B cell (primary cell): ENCODE measurements at regions not wholly inside any gene's neighbourhood (a gene's known extent, or its start where the extent isn't known, plus 50 kb on each side); places are given as distances from the start of the nearest gene placed in this dataset.

Experiments
- ATAC-seq: fragments of 200-7000 bp; cut with Tn5 transposase; one replicate; pipeline ENCODE4 v1.10.0; 2021; ENCODE audit warnings: low read depth, mild to moderate bottlenecking, moderate number of reproducible peaks, moderate library complexity
- CTCF ChIA-PET: fragments of 350-600 bp; sonication (Branson Sonifier 250); formaldehyde crosslinking; loops from one replicate; lab custom pipeline; 2021; ENCODE audit warnings: antibody characterized with exemption, inconsistent platforms; lab: Charles Lee
- POLR2A ChIA-PET: fragments of 350-600 bp; sonication (Branson Sonifier 250); formaldehyde crosslinking; loops from one replicate; lab custom pipeline; 2021; ENCODE audit warnings: antibody characterized with exemption; lab: Charles Lee
- DNase-seq: peaks from one replicate; pipeline ENCODE4 v3.0.0; 2013
- H2AFZ ChIP-seq: 2 replicates; pipeline ENCODE4 v1.6.1; 2012; ENCODE audit warnings: mild to moderate bottlenecking, low read depth, low read length; ENCODE audit not compliant: insufficient read depth, poor library complexity, severe bottlenecking
- H3K27ac ChIP-seq, 2 donors: 1 replicate in 1 of 2; 2 replicates in 1 of 2; pipeline ENCODE4 v1.5.1; 2012 to 2013; ENCODE audit warnings: low read length in 2 of 2, mild to moderate bottlenecking in 2 of 2, moderate library complexity in 1 of 2
- H3K27me3 ChIP-seq, 4 experiments: fragments of 200-600 bp in 1 of 4; sonication (generic) in 1 of 4; replicated peaks in 1 of 4; 1 replicate in 2 of 4; 2 replicates in 2 of 4; pipeline versions ENCODE4 v1.6.1 to v1.7.0; 2013 to 2016; ENCODE audit warnings: low read length in 3 of 4, mild to moderate bottlenecking in 2 of 4, mixed read lengths in 1 of 4, moderate library complexity in 1 of 4; ENCODE audit not compliant: insufficient read depth in 4 of 4, control insufficient read depth in 3 of 4; ENCODE audit errors: control extremely low read depth in 1 of 4
- H3K36me3 ChIP-seq, 2 experiments: replicated peaks in 1 of 2; 1 replicate in 1 of 2; 2 replicates in 1 of 2; pipeline versions ENCODE4 v1.6.1 to v1.7.1; 2013; ENCODE audit warnings: low read length in 1 of 2; ENCODE audit not compliant: insufficient read depth in 2 of 2, control insufficient read depth in 1 of 2; ENCODE audit errors: control extremely low read depth in 1 of 2, extremely low read depth in 1 of 2
- H3K4me1 ChIP-seq, 2 donors: fragments of 200-600 bp in 1 of 2; sonication (generic) in 1 of 2; 1 replicate in 1 of 2; 2 replicates in 1 of 2; pipeline versions ENCODE4 v1.5.1 to v1.6.1; 2013 to 2017; ENCODE audit warnings: low read length in 2 of 2; ENCODE audit not compliant: control insufficient read depth in 2 of 2, insufficient read depth in 2 of 2
- H3K4me2 ChIP-seq: replicated peaks from 2 replicates; pipeline ENCODE3; 2012; ENCODE audit warnings: mild to moderate bottlenecking, low read depth, low read length; ENCODE audit not compliant: poor library complexity, severe bottlenecking
- H3K4me3 ChIP-seq, 5 experiments: fragments of 200-600 bp in 1 of 5; sonication (generic) in 1 of 5; 1 replicate in 3 of 5; 2 replicates in 2 of 5; pipeline versions ENCODE4 v1.5.1 to v1.7.0; 2011 to 2016; ENCODE audit warnings: low read length in 4 of 5, mild to moderate bottlenecking in 4 of 5, low read depth in 2 of 5, control low read depth in 1 of 5, moderate library complexity in 1 of 5; ENCODE audit not compliant: insufficient read depth in 1 of 5; ENCODE audit errors: control extremely low read depth in 1 of 5, extremely low read depth in 1 of 5
- H3K79me2 ChIP-seq: fragments of 200-600 bp; sonication (generic); one replicate; pipeline ENCODE4 v1.6.0; 2016; ENCODE audit warnings: low read length; ENCODE audit not compliant: control insufficient read depth, insufficient read depth
- H3K9ac ChIP-seq: fragments of 200-600 bp; sonication (generic); 2 replicates; pipeline ENCODE4 v1.6.1; 2017; ENCODE audit warnings: mild to moderate bottlenecking, low read length, moderate library complexity
- H3K9me3 ChIP-seq, 3 donors: one replicate each; pipeline versions ENCODE4 v1.6.1 to v1.7.1; 2013; ENCODE audit warnings: low read length in 2 of 3; ENCODE audit not compliant: control insufficient read depth in 2 of 3, insufficient read depth in 1 of 3; ENCODE audit errors: control extremely low read depth in 1 of 3
- H4K20me1 ChIP-seq: 2 replicates; pipeline ENCODE4 v1.6.0; 2012; ENCODE audit warnings: mild to moderate bottlenecking, low read length; ENCODE audit not compliant: insufficient read depth, control insufficient read depth, poor library complexity, severe bottlenecking
- H3K27ac Mint-ChIP-seq: one replicate; pipeline ENCODE4 v1.8.0; 2021; ENCODE audit warnings: mixed read lengths
- H3K27me3 Mint-ChIP-seq: one replicate; pipeline ENCODE4 v1.8.0; 2021; ENCODE audit warnings: mixed read lengths
- H3K4me1 Mint-ChIP-seq: one replicate; pipeline ENCODE4 v1.8.0; 2021; ENCODE audit warnings: mixed read lengths
- H3K4me3 Mint-ChIP-seq: one replicate; pipeline ENCODE4 v1.8.0; 2021; ENCODE audit warnings: mixed read lengths
- H3K9me3 Mint-ChIP-seq: one replicate; pipeline ENCODE4 v1.8.0; 2022; ENCODE audit warnings: mixed read lengths; ENCODE audit not compliant: insufficient read depth
- EZH2 ChIP-seq: IDR thresholded peaks from 2 replicates; pipeline ENCODE4 v1.6.1; 2012; ENCODE audit warnings: borderline replicate concordance, low read depth, mild to moderate bottlenecking, moderate library complexity, low read length; ENCODE audit not compliant: insufficient read depth, poor library complexity, severe bottlenecking
- WGBS: methylation state at CpG from one replicate; pipeline ENCODE4 v1.1.5; 2013; ENCODE audit warnings: missing lambda C conversion rate; ENCODE audit not compliant: insufficient coverage; 5-methylcytosine and 5-hydroxymethylcytosine counted together
- intact Hi-C: fragments of 100-400 bp; cut with micrococcal nuclease; formaldehyde crosslinking; loops from one replicate; pipeline ENCODE4 v1.10.0; 2022
- TF ChIP-seq, protein P1 (sequence below): fragments of 200-600 bp; IDR thresholded peaks from one replicate; pipeline ENCODE4 v1.8.0; 2022; ENCODE audit warnings: antibody characterized with exemption, mild to moderate bottlenecking

DNA sequence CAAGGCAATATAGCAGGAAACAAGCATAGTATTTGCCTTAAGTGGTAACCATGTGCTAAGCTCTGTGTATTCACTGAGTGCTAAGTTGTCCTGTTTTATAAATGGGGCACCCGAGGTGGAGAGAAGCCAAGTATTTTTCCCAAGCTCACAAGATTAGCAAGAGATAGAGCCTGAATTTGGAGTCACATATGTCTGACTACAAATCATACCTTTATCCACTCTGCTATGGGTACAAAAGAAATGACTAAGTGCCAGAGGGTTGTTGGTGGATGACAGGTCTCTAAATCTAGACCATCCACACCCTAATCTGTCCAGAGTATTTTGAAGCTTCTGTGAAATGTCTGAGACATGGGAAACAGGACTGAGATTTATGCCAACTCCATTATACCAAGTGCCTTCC, 182.1 kb upstream of the SEL1L start:
- Mint-ChIP-seq H3K4me3 (no peak overlapping the region), H3K4me1 (no peaks in the 10 kb centered on the region), H3K9me3 (peaks cover 3% of the 10 kb centered on the region), H3K27ac (no peak overlapping the region), H3K27me3 (no peaks in the 10 kb centered on the region)
- Histone ChIP-seq H3K27me3 (no peaks in the 10 kb centered on the region), H3K4me3 (no peak overlapping the region), H3K9me3 (no peaks in the 10 kb centered on the region), H3K79me2 (no peaks in the 10 kb centered on the region), H3K4me1 (no peaks in the 10 kb centered on the region), H3K27ac (no peak overlapping the region), H3K4me2 (no peak overlapping the region), H3K9ac (no peak overlapping the region), H3K36me3 (no peaks in the 10 kb centered on the region), H2AFZ (no peak overlapping the region), H4K20me1 (no peaks in the 10 kb centered on the region)
- no peak for DNase-seq
- no peak for ATAC-seq
- no peak for TF ChIP-seq EZH2
- TF ChIP-seq, protein P1, sequence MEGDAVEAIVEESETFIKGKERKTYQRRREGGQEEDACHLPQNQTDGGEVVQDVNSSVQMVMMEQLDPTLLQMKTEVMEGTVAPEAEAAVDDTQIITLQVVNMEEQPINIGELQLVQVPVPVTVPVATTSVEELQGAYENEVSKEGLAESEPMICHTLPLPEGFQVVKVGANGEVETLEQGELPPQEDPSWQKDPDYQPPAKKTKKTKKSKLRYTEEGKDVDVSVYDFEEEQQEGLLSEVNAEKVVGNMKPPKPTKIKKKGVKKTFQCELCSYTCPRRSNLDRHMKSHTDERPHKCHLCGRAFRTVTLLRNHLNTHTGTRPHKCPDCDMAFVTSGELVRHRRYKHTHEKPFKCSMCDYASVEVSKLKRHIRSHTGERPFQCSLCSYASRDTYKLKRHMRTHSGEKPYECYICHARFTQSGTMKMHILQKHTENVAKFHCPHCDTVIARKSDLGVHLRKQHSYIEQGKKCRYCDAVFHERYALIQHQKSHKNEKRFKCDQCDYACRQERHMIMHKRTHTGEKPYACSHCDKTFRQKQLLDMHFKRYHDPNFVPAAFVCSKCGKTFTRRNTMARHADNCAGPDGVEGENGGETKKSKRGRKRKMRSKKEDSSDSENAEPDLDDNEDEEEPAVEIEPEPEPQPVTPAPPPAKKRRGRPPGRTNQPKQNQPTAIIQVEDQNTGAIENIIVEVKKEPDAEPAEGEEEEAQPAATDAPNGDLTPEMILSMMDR, result no peak
- CTCF ChIA-PET, result no interaction called here
- POLR2A ChIA-PET, result no interaction called here
- intact Hi-C loops, result no loop called here
- no CpG with 5 or more reads among the region's 1 CpG for WGBS

GRCh38 chr14:81716953-81717352, 183.3 kb upstream of the SEL1L start:
- 79% methylated on average over 2 of the region's 6 CpGs for WGBS
- POLR2A ChIA-PET, result no interaction called here

More at GRCh38 chr14:81716953-81717352, 183.3 kb upstream of the SEL1L start:
- no peak overlapping the region for H3K4me2 ChIP-seq
- no peaks in the 10 kb centered on the region for H3K79me2 ChIP-seq
- no peaks in the 10 kb centered on the region for H3K27me3 Mint-ChIP-seq
- H3K4me1 Mint-ChIP-seq, result no peaks in the 10 kb centered on the region
- H3K9ac ChIP-seq, result no peak overlapping the region
- H3K27me3 ChIP-seq, result no peaks in the 10 kb centered on the region
- no peaks in the 10 kb centered on the region for H4K20me1 ChIP-seq
- H2AFZ ChIP-seq, result no peak overlapping the region
- no peak for DNase-seq
- CTCF ChIA-PET, result no interaction called here
- H3K9me3 ChIP-seq, result no peaks in the 10 kb centered on the region
- ATAC-seq, result no peak
- H3K4me1 ChIP-seq, result no peaks in the 10 kb centered on the region
- no peaks in the 10 kb centered on the region for H3K36me3 ChIP-seq
- intact Hi-C loops, result no loop called here
- no peak overlapping the region for H3K27ac ChIP-seq
- TF ChIP-seq, protein P1, result no peak
- no peak for TF ChIP-seq EZH2
- no peak overlapping the region for H3K4me3 Mint-ChIP-seq
- H3K9me3 Mint-ChIP-seq, result peaks cover 3% of the 10 kb centered on the region
- no peak overlapping the region for H3K4me3 ChIP-seq
- no peak overlapping the region for H3K27ac Mint-ChIP-seq
